H9 (cell line): ENCODE measurements at regions not wholly inside any gene's neighbourhood (a gene's known extent, or its start where the extent isn't known, plus 50 kb on each side); places are given as distances from the start of the nearest gene placed in this dataset.
A peak's percentile ranks its signal among the peaks of the same experiment; 100 is the strongest.

ENCODE experiments used
- DNase-seq: peaks from one replicate; pipeline ENCODE4 v3.0.0-alpha.2; 2017
- H2AFZ ChIP-seq: one replicate; pipeline ENCODE4 v1.6.1; 2013; ENCODE audit warnings: mild to moderate bottlenecking, low read length, control low read depth, moderate library complexity
- H2AK5ac ChIP-seq: 2 replicates; pipeline ENCODE4 v1.6.1; 2013; ENCODE audit warnings: low read length, control low read depth, mixed read lengths; ENCODE audit not compliant: insufficient read length
- H2BK120ac ChIP-seq: one replicate; pipeline ENCODE4 v1.6.1; 2013; ENCODE audit warnings: low read depth, mild to moderate bottlenecking, low read length, control low read depth, inconsistent platforms; ENCODE audit not compliant: poor library complexity, severe bottlenecking
- H2BK12ac ChIP-seq: 2 replicates; pipeline ENCODE4 v1.6.1; 2013; ENCODE audit warnings: low read length, control low read depth, mixed read lengths, low read depth; ENCODE audit not compliant: insufficient read length
- H2BK15ac ChIP-seq: 2 replicates; pipeline ENCODE4 v1.6.1; 2013; ENCODE audit warnings: low read depth, low read length, control low read depth
- H2BK20ac ChIP-seq: one replicate; pipeline ENCODE4 v1.6.1; 2013; ENCODE audit warnings: low read depth, mild to moderate bottlenecking, low read length, control low read depth, inconsistent platforms; ENCODE audit not compliant: poor library complexity, severe bottlenecking
- H2BK5ac ChIP-seq: 2 replicates; pipeline ENCODE4 v1.6.1; 2013; ENCODE audit warnings: low read length, control low read depth, mixed read lengths; ENCODE audit not compliant: insufficient read length
- H3K14ac ChIP-seq: 2 replicates; pipeline ENCODE4 v1.6.1; 2013; ENCODE audit warnings: low read length, control low read depth; ENCODE audit not compliant: insufficient read depth
- H3K18ac ChIP-seq: 2 replicates; pipeline ENCODE4 v1.6.1; 2013; ENCODE audit warnings: low read depth, mild to moderate bottlenecking, mixed read lengths, low read length, control low read depth; ENCODE audit not compliant: insufficient read length
- H3K23ac ChIP-seq: 2 replicates; pipeline ENCODE4 v1.6.1; 2013; ENCODE audit warnings: low read length, control low read depth, mixed read lengths, low read depth; ENCODE audit not compliant: insufficient read length
- H3K23me2 ChIP-seq: 2 replicates; pipeline ENCODE4 v1.6.1; 2013; ENCODE audit warnings: low read depth, mild to moderate bottlenecking, mixed read lengths, low read length, control low read depth; ENCODE audit not compliant: insufficient read length, poor library complexity, severe bottlenecking
- H3K27ac ChIP-seq: 2 replicates; pipeline ENCODE4 v1.5.1; 2013; ENCODE audit warnings: low read length, control low read depth, mixed read lengths, low read depth; ENCODE audit not compliant: insufficient read length
- H3K27me3 ChIP-seq: 2 replicates; pipeline ENCODE4 v1.6.1; 2013; ENCODE audit warnings: low read length, control low read depth, inconsistent platforms; ENCODE audit not compliant: insufficient read depth
- H3K4ac ChIP-seq: 2 replicates; pipeline ENCODE4 v1.6.1; 2013; ENCODE audit warnings: low read depth, mild to moderate bottlenecking, control low read depth, inconsistent platforms, low read length, moderate library complexity
- H3K4me1 ChIP-seq: 2 replicates; pipeline ENCODE4 v1.6.1; 2013; ENCODE audit warnings: low read length, control low read depth, inconsistent platforms; ENCODE audit not compliant: insufficient read depth
- H3K4me2 ChIP-seq: 2 replicates; pipeline ENCODE4 v1.6.1; 2013; ENCODE audit warnings: low read length, control low read depth, mixed read lengths; ENCODE audit not compliant: insufficient read length, insufficient read depth
- H3K56ac ChIP-seq: 2 replicates; pipeline ENCODE4 v1.6.1; 2013; ENCODE audit warnings: low read depth, mild to moderate bottlenecking, mixed read lengths, low read length, control low read depth; ENCODE audit not compliant: insufficient read length
- H3K79me1 ChIP-seq: 2 replicates; pipeline ENCODE4 v1.6.1; 2013; ENCODE audit warnings: low read depth, mild to moderate bottlenecking, moderate library complexity, low read length, control low read depth, inconsistent platforms; ENCODE audit not compliant: insufficient read depth, poor library complexity, severe bottlenecking
- H3K79me2 ChIP-seq: 2 replicates; pipeline ENCODE4 v1.6.1; 2013; ENCODE audit warnings: low read length, control low read depth, inconsistent platforms; ENCODE audit not compliant: insufficient read depth
- H3K9ac ChIP-seq: 2 replicates; pipeline ENCODE4 v1.6.1; 2013; ENCODE audit warnings: low read length, control low read depth, mixed read lengths; ENCODE audit not compliant: insufficient read length; ENCODE audit errors: extremely low read depth
- H3K9me3 ChIP-seq: one replicate; pipeline ENCODE4 v1.6.1; 2013; ENCODE audit warnings: low read depth, low read length, inconsistent platforms; ENCODE audit not compliant: control insufficient read depth
- H3T11ph ChIP-seq: one replicate; pipeline ENCODE4 v1.6.1; 2013; ENCODE audit warnings: mild to moderate bottlenecking, low read length, control low read depth, inconsistent platforms
- H4K20me1 ChIP-seq: one replicate; pipeline ENCODE4 v1.6.1; 2013; ENCODE audit not compliant: control insufficient read depth, insufficient read length, insufficient read depth
- H4K5ac ChIP-seq: 2 replicates; pipeline ENCODE4 v1.6.1; 2013; ENCODE audit warnings: low read depth, mild to moderate bottlenecking, mixed read lengths, low read length, control low read depth; ENCODE audit not compliant: insufficient read length
- H4K8ac ChIP-seq: replicated peaks from 2 replicates; pipeline ENCODE4 v1.6.1; 2013; ENCODE audit warnings: low read length, control low read depth, mixed read lengths, low read depth; ENCODE audit not compliant: insufficient read length
- H4K91ac ChIP-seq: 2 replicates; pipeline ENCODE4 v1.6.1; 2013; ENCODE audit warnings: low read depth, mild to moderate bottlenecking, moderate library complexity, mixed read lengths, low read length, control low read depth; ENCODE audit not compliant: insufficient read length
- H3K27ac Mint-ChIP-seq, 3 experiments: 2 replicates in 2 of 3; 3 replicates in 1 of 3; pipeline ENCODE4 v1.8.0; 2020 to 2021; ENCODE audit warnings: mixed read lengths in 3 of 3, mild to moderate bottlenecking in 1 of 3, moderate library complexity in 1 of 3
- H3K27me3 Mint-ChIP-seq: 2 replicates; pipeline ENCODE4 v1.8.0; 2021; ENCODE audit warnings: low read depth, mild to moderate bottlenecking, moderate library complexity, mixed read lengths
- H3K36me3 Mint-ChIP-seq, 3 experiments: 2 replicates in 2 of 3; 3 replicates in 1 of 3; pipeline ENCODE4 v1.8.0; 2020 to 2021; ENCODE audit warnings: low read depth in 3 of 3, mixed read lengths in 3 of 3; ENCODE audit not compliant: insufficient read depth in 1 of 3
- H3K4me1 Mint-ChIP-seq, 2 experiments: 2 replicates each; pipeline ENCODE4 v1.8.0; 2020; ENCODE audit warnings: mixed read lengths in 2 of 2
- H3K4me3 Mint-ChIP-seq, 2 experiments: 2 replicates in 1 of 2; 3 replicates in 1 of 2; pipeline ENCODE4 v1.8.0; 2020 to 2021; ENCODE audit warnings: mild to moderate bottlenecking in 2 of 2, mixed read lengths in 2 of 2, moderate library complexity in 1 of 2
- H3K9me3 Mint-ChIP-seq, 2 experiments: 2 replicates in 1 of 2; 3 replicates in 1 of 2; pipeline ENCODE4 v1.8.0; 2020; ENCODE audit warnings: mild to moderate bottlenecking in 2 of 2, mixed read lengths in 2 of 2, moderate library complexity in 1 of 2
- CTCF ChIP-seq: fragments of 200-600 bp; sonication (generic); conservative IDR thresholded peaks from 3 replicates; pipeline ENCODE4 v1.8.0; 2021; ENCODE audit warnings: antibody characterized with exemption, mild to moderate bottlenecking
- WGBS: extraction: QIAGEN DNeasy Blood & Tissue Kit; methylation state at CpG from one replicate; pipeline ENCODE4 v1.1.7; 2013; ENCODE audit warnings: missing lambda C conversion rate, low lambda C conversion rate, mixed read lengths; ENCODE audit not compliant: insufficient read length; ENCODE audit errors: extremely low coverage; 5-methylcytosine and 5-hydroxymethylcytosine counted together

- Histone ChIP-seq H3K79me1 (no peaks in the 10 kb centered on the region), H3T11ph (no peak overlapping the region), H3K4me2 (no peak overlapping the region), H2BK5ac (no peak overlapping the region), H3K9me3 (no peaks in the 10 kb centered on the region), H2BK12ac (no peak overlapping the region), H3K18ac (no peak overlapping the region), H2BK120ac (no peak overlapping the region), H2BK20ac (no peak overlapping the region), H4K91ac (no peak overlapping the region), H4K20me1 (no peaks in the 10 kb centered on the region), H2AK5ac (no peak overlapping the region), H3K4ac (no peak overlapping the region), H4K5ac (no peak overlapping the region), H3K9ac (no peak overlapping the region), H2AFZ (no peak overlapping the region), H3K23ac (no peak overlapping the region), H3K14ac (no peak overlapping the region; the same call in 1 of the 2 replicates), H3K23me2 (no peaks in the 10 kb centered on the region), H3K27ac (no peak overlapping the region), H4K8ac (no peak overlapping the region), H3K27me3 (no peaks in the 10 kb centered on the region), H2BK15ac (no peak overlapping the region), H3K79me2 (no peaks in the 10 kb centered on the region), H3K4me1 (peaks cover 4% of the 10 kb centered on the region; the same call in 1 of the 2 replicates), H3K56ac (no peak overlapping the region)
- Mint-ChIP-seq H3K27me3 (no peaks in the 10 kb centered on the region), H3K27ac (peak overlapping the region in 1 of 3 experiments; percentile 50; a peak in 1 of 7 replicates), H3K36me3 (no peaks in the 10 kb centered on the region), H3K9me3 (no peaks in the 10 kb centered on the region), H3K4me3 (no peak overlapping the region), H3K4me1 (peaks cover 16 to 19% of the 10 kb centered on the region in 2 experiments)
- no peak for TF ChIP-seq CTCF
- WGBS, result no CpG with 5 or more reads among the region's 11 CpGs
- no peak for DNase-seq
Measured at GRCh38 chr10:128686630-128687278, 560.5 kb upstream of the MKI67 start.
